HEK293T (cell line): ENCODE measurements at regions not wholly inside any gene's neighbourhood (a gene's known extent, or its start where the extent isn't known, plus 50 kb on each side); places are given as distances from the start of the nearest gene placed in this dataset.

Experiments
- BHLHE40 ChIP-seq: fragments of 450-650 bp; IDR thresholded peaks from 2 replicates; pipeline ENCODE4 v1.6.1; 2016; ENCODE audit warnings: mild to moderate bottlenecking, moderate library complexity, borderline replicate concordance
- CTBP1 ChIP-seq: fragments of 450-650 bp; IDR thresholded peaks from 2 replicates; pipeline ENCODE4 v1.6.1; 2016; ENCODE audit warnings: borderline replicate concordance
- ELF4 ChIP-seq: fragments of 450-650 bp; IDR thresholded peaks from 2 replicates; pipeline ENCODE4 v1.6.1; 2017; ENCODE audit warnings: antibody characterized with exemption
- FOXK2 ChIP-seq: fragments of 450-650 bp; IDR thresholded peaks from 2 replicates; pipeline ENCODE4 v1.6.1; 2016; ENCODE audit warnings: mild to moderate bottlenecking
- FOXM1 ChIP-seq: fragments of 450-650 bp; IDR thresholded peaks from 2 replicates; pipeline ENCODE4 v1.6.1; 2017; ENCODE audit warnings: mild to moderate bottlenecking, borderline replicate concordance
- L3MBTL2 ChIP-seq: fragments of 450-650 bp; conservative IDR thresholded peaks from 2 replicates; pipeline ENCODE4 v1.6.1; 2016; ENCODE audit warnings: mild to moderate bottlenecking
- PKNOX1 ChIP-seq: fragments of 450-650 bp; IDR thresholded peaks from 2 replicates; pipeline ENCODE4 v1.6.1; 2016
- SP1 ChIP-seq: fragments of 450-650 bp; IDR thresholded peaks from 2 replicates; pipeline ENCODE4 v1.6.1; 2017
- SUZ12 ChIP-seq: fragments of 450-650 bp; IDR thresholded peaks from 2 replicates; pipeline ENCODE4 v1.6.1; 2016; ENCODE audit warnings: mild to moderate bottlenecking
- TARDBP ChIP-seq: fragments of 450-650 bp; IDR thresholded peaks from 2 replicates; pipeline ENCODE4 v1.6.1; 2016

DNA sequence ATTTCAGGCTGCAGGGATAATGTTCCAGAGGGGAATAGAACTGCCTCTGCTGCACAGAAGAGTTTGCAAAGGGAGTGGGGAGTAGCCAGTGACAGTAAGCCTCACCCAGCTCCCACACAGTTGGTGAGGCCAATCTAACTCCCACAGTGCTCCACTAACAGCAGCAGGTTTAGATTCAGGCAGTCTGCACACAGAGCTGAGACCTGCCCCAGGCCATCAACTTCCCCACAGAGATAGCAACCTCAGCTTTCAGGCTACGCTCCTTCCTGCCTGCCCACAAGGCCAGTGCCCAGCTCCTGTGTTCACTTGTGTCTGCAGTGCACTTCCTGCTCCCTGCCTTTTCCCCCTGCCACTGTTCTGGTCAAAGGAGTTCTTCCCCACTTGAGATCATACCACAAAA is 107.5 kb downstream of the TBC1D30 start:
- TF ChIP-seq BHLHE40 (no peak), FOXK2 (no peak), CTBP1 (no peak), ELF4 (no peak), PKNOX1 (no peak), SP1 (no peak), FOXM1 (no peak), SUZ12 (no peak), L3MBTL2 (no peak), TARDBP (no peak)
